ENCODE measurements at regions not wholly inside any gene's neighbourhood (a gene's known extent, or its start where the extent isn't known, plus 50 kb on each side); places are given as distances from the start of the nearest gene placed in this dataset.
"Not testable (repeated sequence)": the region's sequence is repeated elsewhere in the genome, so short reads cannot be mapped to it uniquely, and the experiment has no call there.

DNA sequence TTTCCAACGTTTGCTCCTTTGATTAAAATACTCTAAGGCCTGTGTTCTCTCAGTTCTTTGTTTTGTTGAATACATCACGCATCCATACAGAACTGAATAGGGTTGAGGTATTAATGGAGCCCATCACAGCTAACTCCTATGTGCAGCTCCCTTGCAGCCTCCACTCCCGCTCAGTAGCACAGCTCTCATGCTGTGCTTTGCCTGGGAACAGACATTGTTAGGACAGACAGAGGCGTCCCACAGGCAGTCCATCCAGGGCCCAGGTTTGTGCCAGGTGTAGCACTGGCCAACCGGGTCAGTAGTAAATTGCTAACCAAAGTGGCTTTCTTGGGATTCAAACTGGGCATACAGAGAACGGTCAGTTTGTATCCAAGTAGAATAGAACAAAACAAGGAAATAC lies 644.7 kb upstream of the NRP1 start:
- H3K4me3 ChIP-seq (ENCODE audit: low read length), result no peak overlapping the region
- no peak overlapping the region for H3K9ac ChIP-seq (ENCODE audit: low read length)
- H3K4me1 ChIP-seq (ENCODE audit: control insufficient read depth, insufficient read depth, low read length), result no peaks in the 10 kb centered on the region
- no peaks in the 10 kb centered on the region for H3K27me3 ChIP-seq (ENCODE audit: control insufficient read depth, insufficient read depth, low read length)
- H3K36me3 ChIP-seq (ENCODE audit: control insufficient read depth, insufficient read depth, low read length), result no peaks in the 10 kb centered on the region
- no peaks in the 10 kb centered on the region for H3K9me3 ChIP-seq (ENCODE audit: control insufficient read depth, low read length)

DNA sequence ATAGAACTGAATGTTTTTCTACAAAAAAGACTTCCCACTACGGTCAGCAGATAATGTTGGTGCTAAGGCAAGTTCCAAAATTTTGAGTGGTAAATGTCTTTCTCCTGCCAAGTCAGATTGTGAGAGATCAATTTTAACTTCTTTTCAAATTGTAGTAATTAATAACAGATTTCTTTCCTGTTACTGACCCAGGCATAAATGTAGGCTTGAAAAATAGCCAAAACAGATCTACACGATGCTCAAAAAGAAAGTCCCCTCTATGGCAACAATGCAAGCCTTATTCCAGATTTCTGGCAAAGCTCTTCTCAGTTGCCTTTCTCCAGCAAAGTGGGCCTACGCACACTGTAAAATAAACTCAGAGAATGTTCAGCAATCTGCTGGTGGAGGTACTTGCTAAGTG lies 641.0 kb upstream of the NRP1 start:
- H3K36me3 ChIP-seq (ENCODE audit: control insufficient read depth, insufficient read depth, low read length), result no peaks in the 10 kb centered on the region
- H3K9me3 ChIP-seq (ENCODE audit: control insufficient read depth, low read length), result no peaks in the 10 kb centered on the region
- no peak overlapping the region for H3K4me3 ChIP-seq (ENCODE audit: low read length)
- H3K9ac ChIP-seq (ENCODE audit: low read length), result no peak overlapping the region
- no peaks in the 10 kb centered on the region for H3K4me1 ChIP-seq (ENCODE audit: control insufficient read depth, insufficient read depth, low read length)
- H3K27me3 ChIP-seq (ENCODE audit: control insufficient read depth, insufficient read depth, low read length), result no peaks in the 10 kb centered on the region

DNA sequence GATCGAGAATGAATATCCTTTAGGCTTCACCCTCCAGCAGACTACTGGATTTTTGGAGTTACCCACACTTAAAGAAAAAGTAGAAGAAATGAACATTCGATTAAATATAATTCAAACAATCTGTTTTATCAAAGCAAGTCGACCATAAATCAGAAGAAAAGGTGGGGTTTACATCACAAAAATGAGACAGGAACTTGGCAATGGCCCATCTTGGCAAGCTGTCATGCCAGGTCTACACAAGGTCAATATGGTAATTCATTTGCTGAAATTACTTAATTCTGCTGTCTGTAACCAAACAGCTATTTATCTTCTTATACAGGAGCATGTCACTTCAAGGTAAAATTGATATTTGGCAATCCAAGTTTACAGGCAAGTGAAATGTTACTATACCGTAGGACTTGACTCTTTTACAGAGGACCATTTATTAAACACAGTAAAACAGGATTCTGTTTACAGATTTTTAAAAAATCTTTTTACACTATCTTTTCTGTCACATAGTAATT lies 640.6 kb upstream of the NRP1 start:
- no peaks in the 10 kb centered on the region for H3K27me3 ChIP-seq (ENCODE audit: control insufficient read depth, insufficient read depth, low read length)
- no peaks in the 10 kb centered on the region for H3K4me1 ChIP-seq (ENCODE audit: control insufficient read depth, insufficient read depth, low read length)
- no peaks in the 10 kb centered on the region for H3K9me3 ChIP-seq (ENCODE audit: control insufficient read depth, low read length)
- no peaks in the 10 kb centered on the region for H3K36me3 ChIP-seq (ENCODE audit: control insufficient read depth, insufficient read depth, low read length)
- H3K4me3 ChIP-seq (ENCODE audit: low read length), result no peak overlapping the region
- H3K9ac ChIP-seq (ENCODE audit: low read length), result no peak overlapping the region

DNA sequence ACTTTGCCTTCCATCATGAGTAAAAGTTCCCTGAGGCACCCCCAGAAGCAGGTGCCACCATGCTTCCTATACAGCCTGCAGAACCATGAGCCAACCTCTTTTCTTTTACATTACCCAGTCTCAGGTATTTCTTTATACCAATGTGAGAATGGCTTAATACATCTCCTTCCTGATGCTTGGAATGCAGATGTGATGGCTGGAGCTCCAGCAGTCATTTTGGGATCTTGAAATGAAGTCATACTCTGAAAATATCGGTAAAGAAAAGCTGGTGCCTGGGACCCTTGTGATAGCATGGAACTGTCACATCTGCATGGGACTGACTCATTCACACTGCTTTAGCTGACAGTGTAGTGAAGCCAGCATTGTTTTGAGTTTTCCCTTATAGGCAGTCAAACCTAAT lies 634.5 kb upstream of the NRP1 start:
- H3K4me1 ChIP-seq (ENCODE audit: control insufficient read depth, insufficient read depth, low read length), result no peaks in the 10 kb centered on the region
- H3K9me3 ChIP-seq (ENCODE audit: control insufficient read depth, low read length), result no peaks in the 10 kb centered on the region
- no peak overlapping the region for H3K4me3 ChIP-seq (ENCODE audit: low read length)
- H3K9ac ChIP-seq (ENCODE audit: low read length), result no peak overlapping the region
- no peaks in the 10 kb centered on the region for H3K36me3 ChIP-seq (ENCODE audit: control insufficient read depth, insufficient read depth, low read length)
- no peaks in the 10 kb centered on the region for H3K27me3 ChIP-seq (ENCODE audit: control insufficient read depth, insufficient read depth, low read length)

DNA sequence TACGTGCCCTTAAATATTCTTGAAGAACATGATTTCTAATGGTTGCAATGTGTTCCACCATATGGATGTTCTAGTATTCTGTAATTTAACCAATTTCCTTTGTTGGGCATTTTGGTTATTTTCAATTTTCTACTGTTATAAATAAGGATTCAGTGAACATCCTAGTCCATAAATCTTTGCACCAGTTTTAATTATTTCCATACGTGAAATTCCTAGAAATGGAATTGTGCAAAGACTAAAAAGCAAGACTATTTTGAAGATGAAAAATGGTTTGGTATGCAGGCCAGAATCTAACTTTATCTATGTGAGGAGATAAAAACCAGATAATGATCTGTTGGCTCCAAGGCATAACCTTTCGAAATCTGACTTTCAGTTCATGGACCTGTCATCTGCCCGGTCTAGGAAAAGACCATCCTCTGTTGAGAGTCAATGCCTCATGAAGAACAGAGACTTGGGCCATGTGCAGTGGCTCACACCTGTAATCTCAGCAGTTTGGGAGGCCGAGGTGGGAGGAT lies 633.2 kb upstream of the NRP1 start:
- no peaks in the 10 kb centered on the region for H3K36me3 ChIP-seq (ENCODE audit: control insufficient read depth, insufficient read depth, low read length)
- no peaks in the 10 kb centered on the region for H3K27me3 ChIP-seq (ENCODE audit: control insufficient read depth, insufficient read depth, low read length)
- H3K9ac ChIP-seq (ENCODE audit: low read length), result no peak overlapping the region
- H3K4me1 ChIP-seq (ENCODE audit: control insufficient read depth, insufficient read depth, low read length), result no peaks in the 10 kb centered on the region
- H3K4me3 ChIP-seq (ENCODE audit: low read length), result no peak overlapping the region
- H3K9me3 ChIP-seq (ENCODE audit: control insufficient read depth, low read length), result no peaks in the 10 kb centered on the region

DNA sequence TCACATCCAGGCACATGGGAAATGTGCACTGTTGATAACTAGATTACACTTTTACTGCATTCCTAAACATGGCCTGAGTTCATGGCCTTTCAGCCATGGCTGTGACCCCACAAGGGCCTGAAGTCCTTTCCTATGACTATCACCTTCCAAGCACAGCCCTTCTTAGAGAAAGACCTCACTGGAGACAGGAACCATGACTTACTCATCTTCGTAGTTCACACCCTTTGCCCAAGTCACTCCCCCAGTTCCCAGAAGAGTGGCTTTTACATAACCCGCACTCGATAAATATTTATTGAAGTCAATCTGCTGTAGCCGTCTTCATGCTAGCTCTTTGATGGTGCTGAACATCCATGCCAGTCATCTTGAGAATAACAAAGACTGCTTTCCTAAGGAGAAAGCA lies 632.5 kb upstream of the NRP1 start:
- Histone ChIP-seq H3K36me3 (ENCODE audit: control insufficient read depth, insufficient read depth, low read length) (no peaks in the 10 kb centered on the region), H3K4me3 (ENCODE audit: low read length) (no peak overlapping the region), H3K27me3 (ENCODE audit: control insufficient read depth, insufficient read depth, low read length) (no peaks in the 10 kb centered on the region), H3K4me1 (ENCODE audit: control insufficient read depth, insufficient read depth, low read length) (no peaks in the 10 kb centered on the region), H3K9me3 (ENCODE audit: control insufficient read depth, low read length) (no peaks in the 10 kb centered on the region), H3K9ac (ENCODE audit: low read length) (no peak overlapping the region)

DNA sequence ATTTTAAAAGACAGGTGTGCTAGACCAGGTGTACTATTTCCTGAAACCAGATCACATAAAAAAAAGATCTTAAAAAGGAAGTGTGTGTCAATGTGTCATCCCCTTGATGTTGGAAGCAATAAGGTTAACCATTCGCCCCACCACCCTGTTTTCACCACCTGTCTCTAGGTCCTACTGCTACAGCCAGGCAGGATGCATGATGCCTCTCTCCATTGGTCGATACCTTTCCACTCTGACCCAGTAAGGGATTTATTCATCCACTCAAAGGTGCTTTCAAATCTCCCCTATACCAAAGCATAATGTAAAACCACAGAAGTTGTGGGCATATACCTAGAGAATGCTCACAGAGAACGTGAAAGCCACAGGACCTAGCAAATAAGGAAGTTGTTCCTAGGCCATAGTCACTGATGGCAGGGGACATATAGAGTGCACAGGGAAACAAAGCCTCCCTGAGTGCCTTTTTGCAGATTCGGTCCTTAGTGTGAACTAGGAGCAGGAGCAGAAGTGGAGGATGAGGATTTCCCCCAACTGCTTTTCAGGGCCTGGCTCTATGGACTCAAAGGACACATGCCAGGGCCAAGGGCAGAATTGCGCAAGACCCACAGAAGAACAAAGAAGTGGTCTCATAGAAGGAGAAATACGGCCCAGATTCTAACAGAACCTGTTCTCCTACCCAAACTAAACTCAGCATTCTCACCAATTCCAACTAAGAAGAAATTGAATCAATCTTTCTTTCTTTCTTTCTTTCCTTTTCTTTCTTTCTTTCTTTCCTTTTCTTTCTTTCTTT lies 631.5 kb upstream of the NRP1 start:
- H3K9ac ChIP-seq (ENCODE audit: low read length), result no peak overlapping the region
- no peak overlapping the region for H3K4me3 ChIP-seq (ENCODE audit: low read length)
- H3K27me3 ChIP-seq (ENCODE audit: control insufficient read depth, insufficient read depth, low read length), result no peaks in the 10 kb centered on the region
- no peaks in the 10 kb centered on the region for H3K9me3 ChIP-seq (ENCODE audit: control insufficient read depth, low read length)
- H3K4me1 ChIP-seq (ENCODE audit: control insufficient read depth, insufficient read depth, low read length), result no peaks in the 10 kb centered on the region
- H3K36me3 ChIP-seq (ENCODE audit: control insufficient read depth, insufficient read depth, low read length), result no peaks in the 10 kb centered on the region

DNA sequence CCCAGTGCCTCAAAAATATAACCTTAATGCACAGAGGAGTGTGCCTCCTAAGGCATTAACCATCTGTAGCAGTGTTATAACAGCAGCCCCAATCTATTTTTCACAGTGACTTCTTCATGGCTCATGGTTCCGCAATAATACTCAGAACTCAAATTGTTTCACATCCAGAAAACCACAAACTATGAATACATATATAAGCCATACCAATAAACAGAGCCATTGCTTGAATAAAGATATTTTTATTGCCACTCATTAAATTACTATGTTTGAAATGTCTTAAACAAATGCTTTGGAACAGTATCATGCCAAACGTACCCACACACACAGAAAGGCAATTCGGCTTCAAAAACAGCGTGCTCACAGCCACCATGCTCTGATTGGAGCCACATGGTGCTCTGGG lies 629.3 kb upstream of the NRP1 start:
- Histone ChIP-seq H3K4me1 (ENCODE audit: control insufficient read depth, insufficient read depth, low read length) (no peaks in the 10 kb centered on the region), H3K36me3 (ENCODE audit: control insufficient read depth, insufficient read depth, low read length) (no peaks in the 10 kb centered on the region), H3K9ac (ENCODE audit: low read length) (no peak overlapping the region), H3K4me3 (ENCODE audit: low read length) (no peak overlapping the region), H3K9me3 (ENCODE audit: control insufficient read depth, low read length) (no peaks in the 10 kb centered on the region), H3K27me3 (ENCODE audit: control insufficient read depth, insufficient read depth, low read length) (no peaks in the 10 kb centered on the region)

DNA sequence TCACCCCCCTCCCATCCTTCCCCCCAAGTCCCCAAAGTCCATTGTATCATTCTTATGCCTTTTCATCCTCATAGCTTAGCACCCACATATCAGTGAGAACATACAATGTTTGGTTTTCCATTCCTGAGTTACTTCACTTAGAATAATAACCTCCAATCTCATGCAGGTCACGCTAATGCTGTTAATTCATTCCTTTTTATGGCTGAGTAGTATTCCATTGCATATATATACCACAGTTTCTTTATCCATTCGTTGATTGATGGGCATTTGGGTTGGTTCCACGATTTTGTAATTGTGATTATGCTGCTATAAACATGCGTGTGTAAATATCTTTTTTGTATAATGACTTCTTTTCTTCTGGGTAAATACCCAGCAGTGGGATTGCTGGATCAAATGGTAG lies 621.9 kb upstream of the NRP1 start:
- H3K4me1 ChIP-seq (ENCODE audit: control insufficient read depth, insufficient read depth, low read length); H3K4me3 ChIP-seq (ENCODE audit: low read length); H3K9me3 ChIP-seq (ENCODE audit: control insufficient read depth, low read length): not testable (repeated sequence)

DNA sequence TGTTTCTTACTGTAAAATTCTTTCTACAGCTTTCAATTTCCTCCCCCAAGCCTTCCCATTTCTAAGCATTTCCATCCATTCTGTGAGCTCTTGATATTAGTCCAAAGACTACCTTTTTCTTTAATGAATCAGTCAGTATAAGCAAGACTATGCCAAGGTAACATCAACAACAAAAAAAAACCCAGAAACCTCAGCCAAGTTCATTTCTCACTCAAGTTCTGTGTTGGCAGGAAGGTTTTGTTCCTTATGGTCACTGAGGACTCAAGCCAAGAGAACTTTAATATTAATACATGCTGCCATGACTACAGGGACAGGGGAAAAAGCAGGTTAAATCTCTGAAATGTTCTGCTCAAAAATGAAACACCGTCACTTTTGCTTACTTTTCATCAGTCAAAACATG lies 621.2 kb upstream of the NRP1 start:
- Histone ChIP-seq H3K4me3 (ENCODE audit: low read length) (no peak overlapping the region), H3K36me3 (ENCODE audit: control insufficient read depth, insufficient read depth, low read length) (no peaks in the 10 kb centered on the region), H3K4me1 (ENCODE audit: control insufficient read depth, insufficient read depth, low read length) (no peaks in the 10 kb centered on the region), H3K9me3 (ENCODE audit: control insufficient read depth, low read length) (no peaks in the 10 kb centered on the region), H3K27me3 (ENCODE audit: control insufficient read depth, insufficient read depth, low read length) (no peaks in the 10 kb centered on the region), H3K9ac (ENCODE audit: low read length) (no peak overlapping the region)

More for the DNA sequence above, 621.9 kb upstream of the NRP1 start:
- H3K27me3 ChIP-seq (ENCODE audit: control insufficient read depth, insufficient read depth, low read length); H3K9ac ChIP-seq (ENCODE audit: low read length); H3K36me3 ChIP-seq (ENCODE audit: control insufficient read depth, insufficient read depth, low read length): not testable (repeated sequence)

DNA sequence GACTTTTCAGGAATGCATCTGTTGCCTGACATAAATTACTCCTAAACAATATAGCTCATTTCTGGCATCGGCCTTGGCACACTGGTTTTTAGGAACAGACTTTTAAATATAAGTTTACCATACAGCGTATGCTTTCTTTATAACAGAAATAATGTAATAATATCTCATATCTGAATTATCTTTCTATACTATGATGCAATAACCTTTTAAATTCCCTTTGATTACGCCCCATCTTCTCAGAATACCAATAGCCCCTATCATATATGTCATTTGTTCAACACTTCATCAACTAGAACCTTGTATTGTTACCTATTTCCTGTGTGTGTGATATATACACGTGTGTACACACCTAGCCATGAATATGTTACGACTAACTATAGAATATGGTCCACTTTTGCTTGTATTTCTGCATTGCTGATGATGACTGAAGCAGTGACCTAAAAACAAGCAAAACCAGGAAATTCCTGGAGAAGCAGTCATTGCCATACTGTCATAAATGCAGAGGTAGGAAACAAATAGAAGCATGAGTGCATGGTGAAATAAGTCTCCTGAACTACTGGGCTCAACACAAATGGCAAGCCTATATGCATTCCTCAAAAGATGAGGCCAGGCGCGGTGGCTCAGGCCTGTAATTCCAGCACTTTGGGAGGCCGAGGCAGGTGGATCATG lies 618.4 kb upstream of the NRP1 start:
- Histone ChIP-seq H3K9me3 (ENCODE audit: control insufficient read depth, low read length) (no peaks in the 10 kb centered on the region), H3K36me3 (ENCODE audit: control insufficient read depth, insufficient read depth, low read length) (no peaks in the 10 kb centered on the region), H3K9ac (ENCODE audit: low read length) (no peak overlapping the region), H3K27me3 (ENCODE audit: control insufficient read depth, insufficient read depth, low read length) (no peaks in the 10 kb centered on the region), H3K4me1 (ENCODE audit: control insufficient read depth, insufficient read depth, low read length) (no peaks in the 10 kb centered on the region), H3K4me3 (ENCODE audit: low read length) (no peak overlapping the region)

DNA sequence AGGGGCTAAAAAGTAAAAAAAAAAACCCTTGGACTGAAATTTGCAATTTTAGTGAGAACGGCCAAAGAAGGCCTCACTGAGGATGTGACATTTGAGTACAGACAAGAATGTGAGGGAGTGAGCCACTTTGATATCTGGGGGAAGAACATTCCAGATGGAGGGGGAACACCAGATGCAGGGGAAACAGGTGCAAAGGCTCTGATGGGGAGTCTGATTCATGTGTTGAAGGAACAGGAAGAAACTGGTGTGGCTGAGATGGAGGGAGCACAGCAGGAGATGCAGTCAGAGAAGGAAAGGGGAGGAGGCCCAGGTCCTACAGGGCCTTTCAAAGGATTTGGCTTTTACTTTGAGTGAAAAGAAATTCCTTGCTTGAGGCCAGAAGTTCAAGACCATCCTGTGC lies 615.7 kb upstream of the NRP1 start:
- Histone ChIP-seq H3K9ac (ENCODE audit: low read length) (no peak overlapping the region), H3K4me3 (ENCODE audit: low read length) (no peak overlapping the region), H3K4me1 (ENCODE audit: control insufficient read depth, insufficient read depth, low read length) (no peaks in the 10 kb centered on the region), H3K36me3 (ENCODE audit: control insufficient read depth, insufficient read depth, low read length) (no peaks in the 10 kb centered on the region), H3K27me3 (ENCODE audit: control insufficient read depth, insufficient read depth, low read length) (no peaks in the 10 kb centered on the region), H3K9me3 (ENCODE audit: control insufficient read depth, low read length) (no peaks in the 10 kb centered on the region)

Measured in mucosa of stomach (tissue), 1 donor.